ENCODE measurements at regions not wholly inside any gene's neighbourhood (a gene's known extent, or its start where the extent isn't known, plus 50 kb on each side); places are given as distances from the start of the nearest gene placed in this dataset.
"Not testable (repeated sequence)": the region's sequence is repeated elsewhere in the genome, so short reads cannot be mapped to it uniquely, and the experiment has no call there.

DNA sequence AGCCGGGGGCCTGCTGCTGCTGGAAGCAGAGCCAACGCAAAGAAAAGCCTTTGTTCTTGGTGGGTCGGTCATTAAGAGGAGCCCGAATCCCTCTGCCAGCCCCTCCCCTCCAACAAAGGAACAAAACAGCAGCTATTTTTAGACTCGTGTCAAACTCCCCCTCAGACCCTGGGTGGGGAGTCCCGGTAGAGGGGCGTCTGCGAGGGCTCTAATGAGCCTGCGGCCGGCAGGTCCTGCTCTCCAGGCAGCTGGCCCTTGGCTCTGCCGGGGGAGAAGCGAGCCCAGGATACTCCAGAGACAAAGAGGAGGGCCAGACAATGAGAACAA lies 114.0 kb downstream of the LHX2 start:
- DNase-seq (ENCODE audit: low read depth in 2 of 2): no peak

DNA sequence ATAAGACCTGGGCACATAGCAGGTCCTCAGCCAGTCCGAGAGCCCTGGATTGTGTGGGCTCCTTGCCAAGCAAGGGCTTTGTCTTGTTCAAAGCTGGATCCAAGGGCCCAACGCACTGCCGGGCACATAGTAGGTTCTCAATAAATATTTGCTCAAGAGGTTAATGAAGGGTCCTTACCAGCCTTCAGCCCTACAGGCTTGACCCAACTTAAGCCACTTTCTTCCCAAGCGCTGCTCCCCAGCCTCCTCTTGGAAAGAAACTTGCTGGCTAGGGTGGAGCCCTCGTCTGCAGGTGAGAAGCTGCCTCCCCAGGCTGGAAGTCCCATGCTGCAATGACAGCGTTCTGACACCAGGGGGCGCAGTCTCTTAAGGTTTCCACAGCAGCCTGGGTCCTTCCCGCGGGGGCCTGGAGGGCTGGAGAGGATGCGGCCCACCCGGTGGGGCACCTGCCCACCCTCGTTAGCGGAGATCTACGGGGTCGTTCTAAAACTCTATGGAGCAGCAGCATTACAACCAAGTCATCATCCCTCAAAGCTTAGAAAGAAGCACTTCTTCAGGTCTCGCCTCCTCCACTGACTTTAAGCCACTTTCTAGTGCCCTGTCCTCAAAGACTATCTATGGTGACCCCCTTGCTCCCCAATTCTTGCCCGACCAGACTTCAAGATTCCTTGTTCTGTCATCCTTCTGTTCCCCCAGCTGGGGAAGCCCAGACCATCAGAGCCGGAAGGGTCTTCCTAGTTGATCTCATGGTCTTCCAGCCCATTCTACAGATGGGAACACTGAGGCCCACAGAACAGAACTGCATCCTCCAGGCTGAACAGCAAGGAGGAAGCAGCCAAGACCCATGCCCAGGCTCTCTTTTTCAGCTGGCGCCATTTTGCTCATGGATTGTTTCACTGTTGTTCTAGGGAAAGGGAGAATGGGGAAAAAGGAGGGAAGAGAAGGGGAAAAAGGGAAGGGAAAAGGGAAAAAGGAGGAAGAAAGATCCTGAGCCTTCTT lies 115.4 kb downstream of the LHX2 start:
- peak; percentile 70 to 74 for DNase-seq (ENCODE audit: low read depth in 2 of 2)

DNA sequence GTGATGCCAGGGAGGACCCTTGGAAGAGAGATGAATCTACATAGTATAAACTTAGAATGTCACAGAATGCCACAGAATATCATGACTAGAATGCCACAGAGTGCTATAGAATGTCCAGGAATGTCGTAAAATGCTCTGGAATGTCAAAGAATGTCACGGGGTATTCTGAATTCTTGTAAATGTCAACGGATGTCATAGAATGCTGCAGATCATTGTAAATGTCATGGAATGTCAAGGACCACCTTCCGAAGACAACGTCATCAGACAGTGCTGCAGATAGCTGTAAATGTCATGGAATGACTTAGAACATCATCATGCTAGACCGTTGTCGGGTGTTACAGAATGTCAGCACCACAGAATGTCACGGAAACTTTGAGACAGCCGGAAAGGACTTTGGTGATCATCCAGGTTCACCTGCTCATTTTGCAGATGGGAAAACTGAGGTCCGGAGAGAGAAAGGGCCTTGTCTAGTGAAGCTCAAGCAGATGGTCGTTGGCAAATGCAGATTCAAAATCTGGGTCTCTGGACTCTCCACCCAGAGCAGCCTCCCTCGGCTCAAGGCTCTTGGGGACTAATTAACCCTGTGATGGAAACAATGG lies 117.1 kb downstream of the LHX2 start:
- DNase-seq (ENCODE audit: low read depth in 2 of 2): no peak

DNA sequence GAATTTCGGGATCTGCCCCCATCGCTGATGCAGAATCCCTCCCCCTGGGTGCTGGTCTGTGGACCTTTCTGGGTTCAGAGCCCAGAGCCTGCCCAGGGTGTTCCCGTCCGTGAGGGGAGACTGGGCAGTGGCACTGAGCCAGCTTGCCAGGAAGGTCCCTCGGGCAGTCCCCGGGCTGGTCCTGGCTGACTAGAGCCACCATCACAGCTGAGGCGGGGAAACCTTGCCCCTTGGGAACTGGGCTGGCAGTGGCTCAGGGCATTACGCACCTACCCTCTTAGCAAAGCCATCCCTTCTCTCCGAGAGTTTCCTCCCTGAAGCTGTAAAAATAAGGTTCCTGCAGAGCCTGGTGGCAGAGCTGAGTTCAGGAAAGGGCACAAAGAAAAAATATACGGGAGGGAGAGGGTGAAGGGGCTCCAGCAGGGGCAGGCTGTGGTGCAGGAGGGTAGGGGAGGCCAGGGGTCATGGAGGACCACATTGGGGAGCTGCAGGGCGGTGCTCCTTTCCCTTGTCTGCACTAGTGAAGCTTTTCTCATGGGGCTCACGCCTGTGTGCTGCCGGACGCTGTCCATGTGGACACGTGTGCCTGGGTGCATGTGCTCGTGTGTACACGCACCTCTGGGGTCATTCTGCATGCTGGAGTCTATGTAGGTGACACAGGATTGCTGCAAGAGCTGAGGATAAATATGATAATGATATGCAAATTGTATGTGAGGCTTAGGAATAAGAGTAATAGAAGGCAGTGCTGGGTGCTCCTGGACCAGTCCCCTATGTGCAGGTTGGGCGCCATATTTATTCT lies 118.9 kb downstream of the LHX2 start:
- no peak for DNase-seq (ENCODE audit: low read depth in 2 of 2)

- not testable (repeated sequence) for DNase-seq (ENCODE audit: low read depth in 2 of 2)
Observed at GRCh38 chr9:124131518-124131917, 120.0 kb downstream of the LHX2 start.

GRCh38 chr9:124132671-124133147 lies 121.1 kb downstream of the LHX2 start:
- no peak for DNase-seq (ENCODE audit: low read depth in 2 of 2)

GRCh38 chr9:124133727-124134126 lies 122.2 kb downstream of the LHX2 start:
- DNase-seq (ENCODE audit: low read depth in 2 of 2): peak in 1 of 2 donors; percentile 16

DNA sequence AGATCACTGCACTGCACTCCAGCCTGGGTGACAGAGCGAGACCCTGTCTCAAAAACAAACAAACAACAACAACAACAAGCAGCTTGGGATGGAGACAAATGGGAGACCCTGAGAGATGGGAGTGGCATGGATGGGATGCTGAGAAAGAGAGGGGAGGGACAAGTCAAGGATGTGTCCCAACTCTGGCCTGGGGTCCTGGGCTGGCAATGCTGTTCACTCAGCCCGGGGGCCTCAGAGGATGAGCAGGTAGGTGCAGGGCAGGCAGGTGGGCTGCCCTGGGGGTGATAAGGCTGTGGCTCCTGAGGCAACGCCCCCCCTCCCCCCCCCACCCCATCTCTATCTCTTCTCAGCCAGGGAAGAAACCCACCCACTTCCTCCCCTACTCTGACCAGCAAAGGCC lies 123.0 kb downstream of the LHX2 start:
- no peak for DNase-seq (ENCODE audit: low read depth in 2 of 2)

DNA sequence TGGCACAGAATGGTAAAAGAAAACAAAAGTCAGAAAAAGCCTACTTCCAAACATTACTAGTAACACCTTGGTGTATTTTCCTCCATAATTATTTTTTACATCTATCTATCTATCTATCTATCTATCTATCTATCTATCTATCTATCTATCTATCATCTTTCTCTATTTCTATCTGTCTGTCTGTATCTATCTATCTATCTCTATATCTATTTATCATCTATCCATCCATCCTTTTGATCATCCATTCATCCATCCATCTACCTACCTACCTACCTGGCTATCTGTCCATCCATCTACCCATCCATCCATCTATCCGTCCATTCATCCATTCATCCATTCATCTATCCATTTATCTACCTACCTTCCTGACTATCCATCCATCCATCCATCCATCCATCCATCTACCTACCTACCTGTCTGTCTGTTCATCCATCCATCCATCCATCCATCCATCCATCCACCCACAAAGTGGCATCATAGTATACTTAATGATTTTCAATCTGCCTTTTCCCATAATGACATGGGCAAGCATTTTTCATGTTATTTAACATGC lies 121.9 kb upstream of the NEK6 start:
- no peak for DNase-seq (ENCODE audit: low read depth in 2 of 2)

DNA sequence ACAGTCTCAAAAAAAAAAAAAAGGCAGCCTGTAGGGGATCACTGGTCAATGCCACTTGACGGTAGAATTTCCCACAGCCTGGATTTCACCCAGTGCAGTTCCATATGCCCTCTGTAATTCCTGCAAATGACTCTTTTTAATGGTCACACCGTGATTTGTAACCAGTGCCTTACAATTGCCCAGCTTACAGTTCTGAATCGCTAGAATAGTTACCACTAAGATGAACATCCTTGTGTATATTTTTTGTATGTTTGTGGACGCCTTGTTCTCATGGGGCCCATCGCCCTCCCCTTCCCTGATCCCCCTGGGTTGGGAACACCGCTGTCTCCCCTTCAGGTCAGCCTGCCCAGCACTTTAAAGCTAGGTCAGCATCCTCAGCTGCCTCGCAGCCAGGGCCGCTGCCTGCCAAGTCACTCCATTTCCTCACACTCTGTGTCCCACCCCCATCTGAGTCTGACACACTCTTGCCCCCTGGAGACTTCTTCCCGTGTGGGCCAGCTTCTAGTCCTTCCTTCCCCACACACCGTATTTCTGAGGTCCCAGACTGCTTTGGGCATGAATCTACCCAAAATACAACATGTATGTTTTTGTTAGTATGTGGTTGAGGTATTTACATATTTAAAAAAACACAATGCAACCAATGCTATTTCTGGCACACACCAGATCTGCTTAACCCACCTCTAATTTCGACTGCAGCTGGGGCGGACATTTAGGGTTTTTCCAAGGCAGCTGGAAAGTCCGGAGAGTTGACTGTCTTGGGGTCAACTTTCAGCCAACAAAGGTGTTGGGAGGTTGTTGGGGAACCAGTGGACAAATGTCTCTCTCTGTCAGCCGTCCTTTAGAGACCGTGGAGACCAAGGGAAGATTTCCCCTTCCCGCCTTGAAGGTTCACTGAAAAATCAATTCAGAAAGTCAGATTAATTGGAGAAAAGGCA lies 120.5 kb upstream of the NEK6 start:
- DNase-seq (ENCODE audit: low read depth in 2 of 2): no peak

DNA sequence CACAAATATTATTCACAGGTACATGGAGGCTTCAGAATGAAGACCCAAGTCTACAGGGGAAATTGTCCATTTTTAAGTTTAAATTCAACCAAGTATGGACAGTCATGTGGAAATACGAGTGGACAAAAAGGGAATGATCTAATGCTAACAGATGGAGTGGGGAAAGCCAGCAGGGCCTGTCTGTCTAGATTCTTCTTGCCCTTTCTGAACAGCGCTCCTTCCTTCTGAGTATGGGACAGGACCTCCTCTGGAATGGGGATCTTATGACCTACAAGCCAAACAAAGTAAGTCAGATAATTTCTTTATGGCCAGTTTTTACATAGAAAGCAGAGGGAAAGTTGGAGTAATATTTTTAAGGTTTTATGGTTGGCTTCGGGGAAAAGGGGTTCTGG lies 119.8 kb upstream of the NEK6 start:
- no peak for DNase-seq (ENCODE audit: low read depth in 2 of 2)

GRCh38 chr9:124139001-124139400 lies 118.7 kb upstream of the NEK6 start:
- no peak for DNase-seq (ENCODE audit: low read depth in 2 of 2)

GRCh38 chr9:124140941-124141568 lies 116.7 kb upstream of the NEK6 start:
- DNase-seq (ENCODE audit: low read depth in 2 of 2): no peak

DNA sequence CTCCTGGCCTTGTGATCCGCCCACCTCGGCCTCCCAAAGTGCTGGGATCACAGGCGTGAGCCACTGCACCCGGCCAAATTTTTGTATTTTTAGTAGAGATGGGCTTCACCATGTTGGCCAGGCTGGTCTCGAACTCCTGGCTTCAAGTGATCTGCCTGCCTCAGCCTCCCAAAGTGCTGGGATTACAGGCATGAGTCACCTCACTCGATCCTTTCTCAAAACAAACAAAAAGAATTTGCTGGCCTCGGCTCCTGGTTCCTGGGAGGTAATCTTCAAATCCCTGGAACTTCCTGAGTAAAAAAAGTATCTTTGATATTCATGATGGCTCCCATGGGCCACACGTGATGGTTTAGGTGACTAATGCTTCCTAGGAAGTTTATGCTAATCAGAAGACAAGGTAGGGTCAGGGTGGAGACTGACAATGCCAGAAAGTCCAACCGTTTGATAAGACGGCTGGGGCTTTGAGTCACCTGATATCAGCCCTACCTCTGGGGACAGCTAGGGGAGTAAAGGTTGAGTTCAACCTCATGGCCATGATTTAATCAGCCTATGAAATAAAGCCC lies 113.1 kb upstream of the NEK6 start:
- not testable (repeated sequence) for DNase-seq (ENCODE audit: low read depth in 2 of 2)

DNA sequence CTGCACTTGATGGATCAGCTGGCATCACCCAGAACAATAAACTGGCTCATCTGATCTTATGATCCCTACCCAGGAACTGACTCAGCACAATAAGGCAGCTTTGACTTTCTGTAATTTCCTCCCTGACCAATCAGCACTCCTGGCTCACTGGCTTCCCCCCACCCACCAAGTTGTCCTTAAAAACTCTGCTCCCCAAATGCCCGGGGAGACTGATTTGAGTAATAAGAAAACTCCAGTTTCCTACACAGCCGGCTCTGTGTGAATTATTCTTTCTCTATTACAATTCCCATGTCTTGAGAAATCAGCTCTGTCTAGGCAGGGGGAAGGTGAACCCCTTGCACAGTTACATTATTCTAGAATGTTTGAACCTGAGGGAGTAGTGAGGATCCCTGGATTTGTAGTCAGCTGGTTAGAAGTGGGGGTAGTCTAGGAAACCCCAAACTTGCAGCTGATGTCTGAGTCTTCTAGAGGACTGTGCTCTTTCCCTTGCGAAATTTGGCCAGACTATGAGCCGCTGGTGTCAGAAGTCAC lies 111.7 kb upstream of the NEK6 start:
- DNase-seq (ENCODE audit: low read depth in 2 of 2): no peak

DNA sequence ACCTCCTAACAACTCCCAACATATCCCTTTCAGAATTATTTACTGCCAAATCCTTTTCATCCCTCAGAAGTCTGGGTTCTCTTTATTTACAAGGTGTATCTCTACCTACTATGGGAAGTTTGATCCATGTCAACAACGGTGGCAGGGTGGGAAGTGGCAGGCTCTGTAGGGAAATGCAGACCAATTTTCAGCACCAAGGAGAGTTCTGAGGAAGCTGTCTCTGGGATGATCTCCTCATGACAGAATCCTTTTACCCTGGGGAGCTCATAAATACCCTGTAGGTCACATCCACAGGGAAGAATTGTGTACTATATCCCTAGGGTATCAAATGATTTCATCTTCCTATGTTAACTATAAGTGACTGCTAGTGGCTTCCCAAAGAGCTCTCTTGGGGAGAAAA lies 107.8 kb upstream of the NEK6 start:
- DNase-seq (ENCODE audit: low read depth in 2 of 2): no peak

DNA sequence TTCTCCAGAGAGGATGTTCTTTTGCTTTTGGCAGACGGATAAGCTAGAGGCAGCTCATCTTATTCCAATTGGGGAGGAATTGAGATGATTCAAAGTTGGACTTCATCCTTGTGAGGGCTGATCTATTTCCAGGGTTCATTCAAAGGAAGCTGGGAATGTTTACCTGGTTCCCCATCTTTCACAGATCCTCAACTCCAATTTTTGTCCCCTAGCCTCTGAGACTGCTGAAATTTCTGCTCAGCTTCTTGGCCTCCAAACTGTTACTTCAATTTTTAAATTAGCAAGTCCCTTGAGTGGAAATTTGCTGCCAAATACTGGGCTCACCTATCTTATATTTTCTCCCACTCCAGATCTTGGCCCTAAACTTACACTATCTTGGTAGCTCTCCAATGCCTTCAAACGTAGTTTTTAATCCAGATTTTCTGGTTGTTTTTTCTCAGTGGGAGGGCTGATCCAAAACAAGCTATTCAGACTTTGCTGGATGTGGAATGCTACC lies 93.9 kb upstream of the NEK6 start:
- DNase-seq (ENCODE audit: low read depth in 2 of 2): no peak

GRCh38 chr9:124164811-124165210 lies 92.9 kb upstream of the NEK6 start:
- no peak for DNase-seq (ENCODE audit: low read depth in 2 of 2)

GRCh38 chr9:124174433-124174832 lies 83.3 kb upstream of the NEK6 start:
- DNase-seq (ENCODE audit: low read depth in 2 of 2): no peak

GRCh38 chr9:124177522-124177921 lies 80.2 kb upstream of the NEK6 start:
- DNase-seq (ENCODE audit: low read depth in 2 of 2): not testable (repeated sequence)
